ENCODE measurements at regions not wholly inside any gene's neighbourhood (a gene's known extent, or its start where the extent isn't known, plus 50 kb on each side); places are given as distances from the start of the nearest gene placed in this dataset.
"Not testable (repeated sequence)": the region's sequence is repeated elsewhere in the genome, so short reads cannot be mapped to it uniquely, and the experiment has no call there.

GRCh38 chrX:40387311-40387710 lies 193.5 kb upstream of the ATP6AP2 start:
- H3K27me3 Mint-ChIP-seq; H3K36me3 Mint-ChIP-seq; H3K9me3 Mint-ChIP-seq; DNase-seq; H3K4me1 Mint-ChIP-seq; H3K27ac Mint-ChIP-seq; ATAC-seq (ENCODE audit: low read depth in 2 of 2); H3K4me3 Mint-ChIP-seq: not testable (repeated sequence)

GRCh38 chrX:40385682-40386081 lies 195.1 kb upstream of the ATP6AP2 start:
- H3K36me3 Mint-ChIP-seq = no peaks in the 10 kb centered on the region

GRCh38 chrX:40385256-40385655 lies 195.5 kb upstream of the ATP6AP2 start:
- Mint-ChIP-seq H3K9me3 (no peaks in the 10 kb centered on the region), H3K27me3 (peaks cover 0 to 2% (median 0%) of the 10 kb centered on the region in 3 donors), H3K27ac (no peak overlapping the region), H3K36me3 (no peaks in the 10 kb centered on the region), H3K4me3 (no peak overlapping the region), H3K4me1 (peaks cover 5 to 8% (median 5%) of the 10 kb centered on the region in 3 donors)
- ATAC-seq (ENCODE audit: low read depth in 2 of 2) (no peak), DNase-seq (no peak)

More at GRCh38 chrX:40385682-40386081, 195.1 kb upstream of the ATP6AP2 start:
- ATAC-seq (ENCODE audit: low read depth in 2 of 2) (no peak), DNase-seq (no peak)
- Mint-ChIP-seq H3K27ac (peak overlapping the region in 1 of 6 donors; percentile 82), H3K4me1 (peaks cover 5 to 8% (median 5%) of the 10 kb centered on the region in 3 donors), H3K4me3 (peak overlapping the region in 1 of 8 donors; percentile 32), H3K9me3 (no peaks in the 10 kb centered on the region), H3K27me3 (no peaks in the 10 kb centered on the region)

DNA sequence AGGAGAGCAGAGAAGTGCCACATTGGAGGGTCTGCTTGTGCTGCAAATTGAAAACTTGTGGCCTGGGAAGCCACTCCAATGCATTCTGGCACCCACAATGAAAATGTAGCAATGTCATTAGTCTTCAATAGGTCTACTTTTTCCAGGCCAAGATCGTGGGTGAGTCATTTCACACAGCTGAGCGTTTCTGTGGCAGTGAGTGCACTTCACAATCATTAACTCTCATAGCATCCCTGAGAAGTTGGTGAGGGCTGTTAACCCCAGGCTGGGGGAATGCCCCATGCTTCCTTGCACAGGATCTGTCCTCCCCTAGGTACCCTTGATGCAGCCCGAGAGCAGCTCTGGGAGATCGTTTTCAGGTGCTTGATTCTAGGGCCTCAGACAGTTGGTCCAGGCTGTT lies 196.8 kb upstream of the ATP6AP2 start:
- Mint-ChIP-seq H3K9me3 (peaks cover 0 to 4% (median 0%) of the 10 kb centered on the region in 7 donors), H3K27me3 (peaks cover 0 to 15% (median 0%) of the 10 kb centered on the region in 3 donors), H3K36me3 (peaks cover 0 to 2% of the 10 kb centered on the region in 2 donors), H3K27ac (no peak overlapping the region), H3K4me3 (no peak overlapping the region), H3K4me1 (peaks cover 5 to 8% (median 5%) of the 10 kb centered on the region in 3 donors)
- DNase-seq = no peak
- ATAC-seq (ENCODE audit: low read depth in 2 of 2) = no peak

DNA sequence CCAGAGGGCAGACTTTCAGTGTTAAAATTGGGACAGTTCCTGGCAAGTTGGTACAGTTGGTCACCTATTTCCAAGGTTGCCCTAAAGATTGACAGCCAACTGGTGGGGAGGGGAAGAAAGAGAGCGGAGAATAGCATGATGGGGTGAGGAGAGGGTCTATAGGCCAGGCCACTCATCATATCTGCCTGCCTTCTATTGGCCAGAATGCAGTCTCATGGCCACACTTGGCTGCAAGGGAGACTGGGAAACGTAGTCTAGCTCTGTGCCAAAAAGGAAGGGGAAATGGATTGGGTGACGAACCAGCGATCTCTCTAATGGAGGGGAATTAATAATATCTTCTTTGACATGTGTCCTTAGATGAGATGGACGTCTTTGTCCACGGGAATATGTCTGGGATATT lies 197.4 kb upstream of the ATP6AP2 start:
- ATAC-seq (ENCODE audit: low read depth in 2 of 2) = no peak
- Mint-ChIP-seq H3K36me3 (peaks cover 0 to 8% of the 10 kb centered on the region in 2 donors), H3K4me3 (no peak overlapping the region), H3K27ac (no peak overlapping the region), H3K27me3 (peaks cover 0 to 21% (median 0%) of the 10 kb centered on the region in 3 donors), H3K4me1 (peaks cover 5 to 8% (median 5%) of the 10 kb centered on the region in 3 donors), H3K9me3 (peaks cover 0 to 10% (median 0%) of the 10 kb centered on the region in 7 donors)
- no peak for DNase-seq

DNA sequence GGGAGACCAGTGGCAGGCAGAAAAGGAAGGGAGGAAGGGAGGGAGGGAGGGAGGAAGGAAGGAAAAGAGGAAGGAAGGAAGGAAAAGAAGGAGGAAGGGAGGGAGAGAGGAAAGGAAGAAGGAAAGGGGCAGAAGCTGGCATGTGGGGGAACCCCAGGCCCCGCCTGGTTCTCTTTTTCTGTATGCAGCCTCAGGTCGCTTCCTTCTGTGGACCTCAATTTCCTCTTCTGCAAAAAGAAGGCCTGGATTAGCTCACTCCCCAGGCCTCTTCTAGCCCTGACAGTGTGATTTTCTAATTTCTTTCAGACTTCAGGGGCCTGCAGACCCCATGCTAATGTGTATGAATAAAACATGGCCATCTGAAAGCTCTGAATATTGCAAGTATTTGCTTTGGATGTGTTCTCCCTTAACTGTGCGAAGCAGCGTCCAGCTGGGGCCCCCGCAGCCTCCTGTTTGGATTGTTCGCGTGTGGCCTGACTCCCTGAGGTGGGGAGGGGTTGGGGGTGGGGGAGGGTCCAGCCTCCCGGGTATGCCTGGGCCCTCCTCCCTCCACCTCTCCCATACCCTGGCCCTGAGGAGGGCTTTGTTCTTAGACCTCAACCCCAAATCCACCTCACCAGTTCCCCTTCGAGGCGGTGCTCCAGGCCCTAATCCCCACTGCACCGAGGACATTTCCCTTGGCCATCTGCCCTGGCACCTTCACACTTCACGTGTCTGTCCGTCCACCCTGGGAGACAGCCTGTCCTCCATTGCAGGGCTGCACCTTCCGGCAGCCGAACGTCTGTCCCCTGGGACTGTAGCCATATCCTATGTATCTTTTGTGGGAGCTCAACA lies 199.9 kb upstream of the ATP6AP2 start:
- Mint-ChIP-seq H3K36me3 (peaks cover 0 to 9% of the 10 kb centered on the region in 2 donors), H3K27me3 (peaks cover 0 to 22% (median 0%) of the 10 kb centered on the region in 3 donors), H3K9me3 (peaks cover 0 to 18% (median 5%) of the 10 kb centered on the region in 7 donors), H3K4me3 (peak overlapping the region in 1 of 8 donors; percentile 29), H3K27ac (no peak overlapping the region), H3K4me1 (no peaks in the 10 kb centered on the region)
- DNase-seq = no peak
- ATAC-seq (ENCODE audit: low read depth in 2 of 2) = peak; percentile 23 to 61

DNA sequence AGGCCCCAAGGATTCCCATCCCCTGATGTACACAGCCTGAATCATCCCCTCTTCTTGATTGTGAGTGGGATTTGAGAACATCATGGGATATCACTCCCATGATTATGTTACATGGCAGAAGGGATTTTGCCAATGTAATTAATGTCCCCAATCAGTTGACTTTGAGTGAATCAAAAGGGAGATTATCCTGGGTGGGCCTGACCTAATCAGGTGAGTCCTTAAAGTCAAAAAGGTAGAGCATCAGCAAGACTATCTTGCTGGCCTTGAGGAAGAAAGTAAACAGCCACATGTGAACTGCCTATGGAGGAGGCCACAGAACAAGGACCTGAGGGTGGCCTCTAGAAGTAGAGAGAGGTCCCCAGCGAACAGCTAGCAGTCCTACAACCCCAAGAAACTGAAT lies 203.1 kb upstream of the ATP6AP2 start:
- DNase-seq = no peak
- ATAC-seq (ENCODE audit: low read depth in 2 of 2) = no peak
- H3K4me3 Mint-ChIP-seq = no peak overlapping the region
- peaks cover 0 to 18% (median 5%) of the 10 kb centered on the region in 7 donors for H3K9me3 Mint-ChIP-seq
- peaks cover 0 to 6% (median 0%) of the 10 kb centered on the region in 3 donors for H3K4me1 Mint-ChIP-seq
- H3K27me3 Mint-ChIP-seq = peaks cover 0 to 22% (median 0%) of the 10 kb centered on the region in 3 donors
- H3K36me3 Mint-ChIP-seq = peaks cover 0 to 9% of the 10 kb centered on the region in 2 donors
- H3K27ac Mint-ChIP-seq = no peak overlapping the region

GRCh38 chrX:40374486-40374885 lies 206.3 kb upstream of the ATP6AP2 start:
- DNase-seq = no peak
- ATAC-seq (ENCODE audit: low read depth in 2 of 2) = no peak
- Mint-ChIP-seq H3K9me3 (peaks cover 0 to 18% (median 5%) of the 10 kb centered on the region in 7 donors), H3K4me1 (peaks cover 0 to 6% (median 0%) of the 10 kb centered on the region in 3 donors), H3K27me3 (peaks cover 0 to 20% (median 0%) of the 10 kb centered on the region in 3 donors), H3K27ac (no peak overlapping the region), H3K4me3 (no peak overlapping the region), H3K36me3 (peaks cover 0 to 9% of the 10 kb centered on the region in 2 donors)

- H3K4me3 Mint-ChIP-seq = no peak overlapping the region
- no peak overlapping the region for H3K27ac Mint-ChIP-seq
- ATAC-seq (ENCODE audit: low read depth in 2 of 2) (no peak), DNase-seq (no peak)
- peaks cover 0 to 6% (median 0%) of the 10 kb centered on the region in 3 donors for H3K4me1 Mint-ChIP-seq
- peaks cover 0 to 4% of the 10 kb centered on the region in 2 donors for H3K36me3 Mint-ChIP-seq
- peaks cover 0 to 11% (median 0%) of the 10 kb centered on the region in 3 donors for H3K27me3 Mint-ChIP-seq
- peaks cover 0 to 11% (median 2%) of the 10 kb centered on the region in 7 donors for H3K9me3 Mint-ChIP-seq
Measured at GRCh38 chrX:40373641-40374040, 207.1 kb upstream of the ATP6AP2 start.

GRCh38 chrX:40373025-40373424 lies 207.7 kb upstream of the ATP6AP2 start:
- ATAC-seq (ENCODE audit: low read depth in 2 of 2) (no peak), DNase-seq (no peak)
- no peaks in the 10 kb centered on the region for H3K36me3 Mint-ChIP-seq
- peaks cover 0 to 8% (median 0%) of the 10 kb centered on the region in 3 donors for H3K27me3 Mint-ChIP-seq
- peaks cover 0 to 8% (median 2%) of the 10 kb centered on the region in 7 donors for H3K9me3 Mint-ChIP-seq
- H3K4me3 Mint-ChIP-seq = no peak overlapping the region
- H3K27ac Mint-ChIP-seq = peak overlapping the region in 1 of 6 donors; percentile 50
- H3K4me1 Mint-ChIP-seq = peaks cover 0 to 6% (median 0%) of the 10 kb centered on the region in 3 donors

GRCh38 chrX:40371376-40371775 lies 209.4 kb upstream of the ATP6AP2 start:
- Mint-ChIP-seq H3K27me3 (peaks cover 0 to 9% (median 0%) of the 10 kb centered on the region in 3 donors), H3K4me3 (no peak overlapping the region), H3K9me3 (peaks cover 0 to under 1% (median 0%) of the 10 kb centered on the region in 7 donors), H3K4me1 (peaks cover 0 to 6% (median 0%) of the 10 kb centered on the region in 3 donors), H3K27ac (no peak overlapping the region), H3K36me3 (no peaks in the 10 kb centered on the region)
- no peak for ATAC-seq (ENCODE audit: low read depth in 2 of 2)
- DNase-seq = no peak

DNA sequence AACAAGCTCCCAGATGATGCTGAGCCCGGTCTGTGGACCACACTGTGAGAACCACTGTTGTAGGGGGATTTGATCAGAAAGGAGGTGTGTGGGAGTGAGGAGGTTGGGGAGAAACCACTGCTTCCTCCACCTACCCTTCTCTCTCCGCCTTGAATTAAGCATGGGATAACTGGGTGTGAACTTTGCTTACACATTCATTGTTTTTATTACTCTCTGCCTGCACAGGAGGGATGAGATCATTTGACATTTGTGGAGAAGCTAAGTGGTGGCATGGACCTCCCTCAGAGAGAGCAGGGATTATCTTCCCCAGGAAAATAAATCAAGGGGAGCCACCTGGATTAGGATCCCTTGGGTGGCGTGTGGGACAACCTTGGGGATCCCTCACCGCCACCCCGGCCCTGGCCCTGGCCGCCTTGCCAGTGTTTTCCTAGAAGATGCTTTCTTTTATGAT lies 212.1 kb upstream of the ATP6AP2 start:
- no peak for DNase-seq
- Mint-ChIP-seq H3K36me3 (no peaks in the 10 kb centered on the region), H3K27me3 (peaks cover 0 to 20% (median 0%) of the 10 kb centered on the region in 3 donors), H3K9me3 (peaks cover 0 to 18% (median 13%) of the 10 kb centered on the region in 7 donors), H3K27ac (no peak overlapping the region), H3K4me1 (no peaks in the 10 kb centered on the region), H3K4me3 (no peak overlapping the region)
- ATAC-seq (ENCODE audit: low read depth in 2 of 2) = no peak

DNA sequence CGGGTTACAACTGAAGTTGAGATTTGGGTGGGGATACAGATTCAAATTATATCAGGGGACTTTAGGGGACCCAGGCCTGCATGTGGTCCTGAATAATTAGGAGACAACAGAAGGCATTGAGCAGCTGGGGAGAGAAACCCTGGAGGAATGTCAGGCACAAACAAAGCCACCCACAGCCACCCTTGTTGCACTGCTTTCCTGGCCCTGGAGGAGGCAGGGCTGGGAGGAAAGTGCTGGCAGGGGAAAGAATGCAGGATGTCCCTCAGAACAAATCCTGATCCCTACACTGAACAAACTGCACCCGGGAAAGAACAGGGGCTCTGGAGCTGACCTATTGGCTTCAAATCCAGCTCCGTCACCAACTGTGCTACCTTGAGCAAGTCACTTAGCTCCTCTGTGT lies 214.1 kb upstream of the ATP6AP2 start:
- no peak for DNase-seq
- no peaks in the 10 kb centered on the region for H3K4me1 Mint-ChIP-seq
- no peak for ATAC-seq (ENCODE audit: low read depth in 2 of 2)
- H3K4me3 Mint-ChIP-seq = no peak overlapping the region
- no peak overlapping the region for H3K27ac Mint-ChIP-seq
- peaks cover 0 to 12% (median 0%) of the 10 kb centered on the region in 3 donors for H3K27me3 Mint-ChIP-seq
- peaks cover 0 to 18% (median 13%) of the 10 kb centered on the region in 7 donors for H3K9me3 Mint-ChIP-seq
- H3K36me3 Mint-ChIP-seq = no peaks in the 10 kb centered on the region

GRCh38 chrX:40362291-40362690 lies 218.5 kb upstream of the ATP6AP2 start:
- not testable (repeated sequence) for H3K27ac Mint-ChIP-seq; H3K36me3 Mint-ChIP-seq; DNase-seq; H3K4me3 Mint-ChIP-seq; ATAC-seq (ENCODE audit: low read depth in 2 of 2); H3K4me1 Mint-ChIP-seq
- Mint-ChIP-seq H3K27me3 (peaks cover 0 to 12% (median 0%) of the 10 kb centered on the region in 3 donors), H3K9me3 (peaks cover 0 to 18% (median 13%) of the 10 kb centered on the region in 7 donors)

Measured in naive B cell (primary cell).